ENCODE measurements at regions not wholly inside any gene's neighbourhood (a gene's known extent, or its start where the extent isn't known, plus 50 kb on each side); places are given as distances from the start of the nearest gene placed in this dataset.

- no peak for DNase-seq
Observed at GRCh38 chr17:17419166-17419565, 57.6 kb upstream of the MED9 start.

GRCh38 chr17:17419631-17420030 lies 57.2 kb upstream of the MED9 start:
- DNase-seq, result no peak

- DNase-seq, result no peak
Observed at GRCh38 chr17:17420082-17420481, 56.7 kb upstream of the MED9 start.

- DNase-seq, result no peak
Observed at GRCh38 chr17:17420561-17421269, 56.1 kb upstream of the MED9 start.

- no peak for DNase-seq
Observed at GRCh38 chr17:17421346-17422216, 55.2 kb upstream of the MED9 start.

- DNase-seq, result no peak
Observed at GRCh38 chr17:17422217-17422610, 54.6 kb upstream of the MED9 start.

- no peak for DNase-seq
Observed at GRCh38 chr17:17422641-17423040, 54.2 kb upstream of the MED9 start.

GRCh38 chr17:17423656-17424055 lies 53.1 kb upstream of the MED9 start:
- DNase-seq, result no peak

- DNase-seq, result no peak
Observed at GRCh38 chr17:17424552-17424951, 52.2 kb upstream of the MED9 start.

- DNase-seq, result no peak
Observed at GRCh38 chr17:17425005-17425404, 51.8 kb upstream of the MED9 start.

- DNase-seq, result no peak
Observed at GRCh38 chr17:17425591-17425990, 51.2 kb upstream of the MED9 start.

GRCh38 chr17:17426184-17426583 lies 50.6 kb upstream of the MED9 start:
- no peak for DNase-seq

Data from NCI-H526 (cell line).